DMS114 treated with DMSO at 0.1 percent for 48 hours (cell line): ENCODE measurements at regions not wholly inside any gene's neighbourhood (a gene's known extent, or its start where the extent isn't known, plus 50 kb on each side); places are given as distances from the start of the nearest gene placed in this dataset.

Source experiments
- DNase-seq: peaks from one replicate; lab custom pipeline; 2025; ENCODE audit not compliant: unreplicated experiment; lab: John Stamatoyannopoulos, UW

DNA sequence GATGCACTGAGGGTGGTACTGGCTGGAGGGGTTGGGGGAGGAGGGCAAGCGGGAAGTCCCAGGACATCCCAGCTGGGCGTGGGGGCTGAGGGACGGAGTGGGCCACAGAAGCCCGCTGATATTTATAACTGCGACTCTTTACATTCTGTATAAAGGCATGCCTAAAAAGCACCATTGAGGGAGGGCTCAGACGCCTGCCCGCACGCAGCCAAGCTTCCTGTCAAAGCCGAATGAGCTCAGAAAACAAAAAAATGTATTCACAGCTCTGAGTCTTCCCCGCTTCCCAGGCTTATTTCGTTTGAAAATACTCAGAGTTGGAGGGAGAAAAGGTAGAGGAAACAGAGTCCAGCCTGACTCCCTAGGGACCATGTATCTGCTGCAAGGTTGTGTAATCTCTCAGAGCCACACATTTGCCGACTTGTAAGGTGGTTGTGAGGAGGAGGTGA, 170.1 kb upstream of the HAAO start:
- no peak for DNase-seq

DNA sequence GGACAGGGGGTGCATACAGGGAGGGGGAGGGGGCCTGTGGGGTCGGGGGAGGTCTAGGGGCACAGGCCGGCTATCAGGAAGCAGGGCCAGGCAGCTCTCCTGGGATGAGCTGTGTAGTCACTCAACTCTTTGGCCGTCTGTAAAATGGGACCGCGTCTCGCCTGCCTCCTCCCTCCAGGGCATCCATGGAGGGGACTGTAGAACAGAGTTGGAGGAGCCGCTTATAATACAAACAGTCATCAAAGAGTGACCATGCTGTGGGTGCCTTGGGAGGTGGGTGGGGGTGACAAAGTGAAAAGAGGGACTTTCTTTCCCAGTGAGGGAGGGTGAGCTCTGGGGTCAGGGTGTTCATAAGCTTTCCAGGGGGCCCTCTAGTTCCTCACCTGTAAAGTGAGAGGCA, 169.6 kb upstream of the HAAO start:
- DNase-seq: no peak

DNA sequence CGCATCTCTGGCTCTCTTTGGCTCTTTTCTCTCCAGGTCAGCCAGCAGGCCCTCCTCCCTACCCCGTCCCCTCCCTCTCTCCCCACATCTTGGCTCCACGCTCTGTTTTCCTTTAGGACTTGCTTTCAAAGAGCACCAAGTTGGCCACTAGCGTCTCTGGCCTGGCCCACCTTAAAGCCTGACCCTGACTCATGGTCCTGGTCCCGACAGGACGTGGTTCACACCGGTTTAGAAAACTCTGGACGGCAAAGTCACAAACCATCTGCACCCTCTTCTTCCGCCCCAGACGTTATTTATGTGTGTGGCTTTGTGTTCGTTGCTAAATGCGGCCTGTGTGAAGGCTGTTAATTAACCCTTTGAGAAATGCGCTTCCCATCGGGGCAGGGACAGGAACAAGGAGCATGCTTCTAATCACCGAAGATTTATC, 169.0 kb upstream of the HAAO start:
- DNase-seq: no peak

DNA sequence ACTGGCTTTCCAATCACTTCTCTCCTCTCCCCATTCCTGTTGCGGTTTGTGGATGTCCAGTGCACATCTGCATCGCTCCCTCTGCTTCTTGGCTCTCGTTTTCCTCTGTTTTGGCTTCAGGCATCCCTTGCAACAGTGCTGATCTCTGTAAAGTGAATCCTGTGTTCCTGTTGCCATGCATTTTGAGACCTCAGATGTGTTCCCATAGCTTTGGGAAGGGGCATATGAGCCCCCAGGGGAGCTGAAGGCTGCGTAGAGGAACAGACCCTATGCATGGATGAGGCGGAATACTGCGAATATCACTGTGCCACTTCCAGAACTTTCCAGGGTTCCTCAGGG, 168.4 kb upstream of the HAAO start:
- DNase-seq: no peak

DNA sequence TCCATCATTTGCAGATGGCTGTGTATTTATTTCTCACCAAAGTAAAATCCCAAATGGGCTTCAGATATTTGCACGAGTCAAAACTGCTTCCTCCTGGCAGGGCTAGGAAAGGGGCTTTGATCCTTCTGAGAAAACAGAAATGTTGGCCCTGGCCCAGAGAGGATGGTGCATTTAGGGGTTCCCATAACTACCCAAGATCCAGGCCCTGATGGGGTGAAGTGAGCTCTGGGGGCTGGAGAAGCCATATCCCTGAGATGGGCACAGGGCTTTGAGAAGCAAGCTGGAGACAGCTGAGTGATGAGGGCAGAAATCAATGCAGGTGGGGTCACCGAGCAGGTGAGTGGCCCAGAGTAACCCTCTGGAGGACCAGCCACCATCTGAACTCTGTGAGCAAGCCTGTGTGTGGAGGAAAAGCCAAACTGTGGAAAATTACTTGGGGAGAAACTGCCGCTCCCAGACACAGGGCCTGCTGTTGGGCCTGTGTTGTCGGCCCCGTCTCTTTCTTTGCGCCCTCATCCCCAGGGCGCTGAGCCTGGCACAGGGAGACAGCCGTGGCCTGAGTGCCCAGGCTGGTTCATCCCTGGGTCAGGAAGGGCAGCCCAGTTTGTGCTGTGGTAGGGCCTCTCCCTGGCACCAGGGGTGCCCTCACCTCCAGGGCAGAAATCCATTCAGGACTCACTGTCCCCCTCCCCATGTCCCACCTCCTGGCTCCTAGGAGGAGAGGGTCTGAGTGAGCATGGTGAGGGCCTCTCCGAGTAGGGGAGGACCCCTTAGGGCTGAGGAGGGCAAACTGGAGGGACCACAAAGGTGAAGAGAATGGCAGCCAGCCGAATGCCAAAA, 167.8 kb upstream of the HAAO start:
- no peak for DNase-seq

DNA sequence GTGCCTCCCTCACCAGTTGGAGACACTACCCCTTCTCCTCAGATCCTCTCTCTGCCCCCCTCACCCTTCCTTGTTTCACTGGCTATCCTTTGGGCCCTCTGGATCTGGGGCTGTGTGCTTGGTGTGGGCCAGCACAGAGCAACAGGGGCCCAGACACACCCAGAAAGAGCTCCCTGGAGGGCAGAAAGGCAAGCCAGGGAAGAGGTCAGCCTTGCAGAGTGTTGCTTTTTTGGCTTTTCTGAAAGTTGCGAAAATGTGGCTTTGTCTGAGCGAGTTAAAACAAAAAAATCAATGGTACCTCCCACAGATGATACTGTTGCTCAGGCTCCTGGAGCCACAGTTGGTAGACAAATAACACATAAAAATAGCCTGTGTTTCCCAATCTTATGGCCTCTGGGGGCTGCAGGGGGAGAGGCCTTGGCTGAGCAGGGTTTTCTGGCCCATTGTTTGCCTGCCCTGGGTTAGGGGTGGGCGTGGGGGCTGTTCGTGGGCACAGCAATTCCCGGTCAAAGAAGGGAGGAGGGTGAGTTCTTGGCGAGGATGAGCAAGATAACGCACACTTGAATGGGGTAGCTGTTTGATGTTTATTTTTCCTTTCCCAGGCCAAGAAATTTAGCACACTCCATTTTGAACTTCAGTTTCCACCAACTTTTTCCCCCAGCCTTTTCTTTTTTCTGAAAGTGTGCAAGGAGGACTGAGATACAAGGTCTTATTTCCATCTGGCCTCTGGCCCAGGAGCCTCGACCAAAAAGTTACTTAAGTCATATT, 167.0 kb upstream of the HAAO start:
- DNase-seq: no peak

DNA sequence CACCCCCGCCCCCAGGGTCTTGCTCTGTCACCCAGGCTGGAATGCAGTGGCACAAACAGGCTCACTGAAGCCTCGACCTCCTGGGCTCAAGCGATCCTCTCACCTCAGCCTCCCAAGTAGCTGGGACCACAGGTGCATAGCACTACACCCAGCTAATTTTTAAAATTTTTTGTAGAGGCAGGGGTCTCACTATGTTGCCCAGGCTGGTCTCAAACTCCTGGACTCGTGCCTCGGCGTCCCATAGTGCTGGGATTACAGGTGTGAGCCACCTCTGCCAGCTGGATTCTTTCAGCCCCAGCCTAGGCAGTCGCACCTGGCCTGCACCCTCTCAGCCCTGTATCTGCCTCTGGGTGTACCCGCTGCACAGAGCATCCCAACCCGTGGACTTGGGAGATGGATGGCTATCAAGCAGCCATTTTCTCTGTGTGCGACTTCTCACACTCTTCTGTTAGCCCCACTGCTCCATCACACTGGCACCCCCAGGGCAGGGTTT, 166.4 kb upstream of the HAAO start:
- no peak for DNase-seq

DNA sequence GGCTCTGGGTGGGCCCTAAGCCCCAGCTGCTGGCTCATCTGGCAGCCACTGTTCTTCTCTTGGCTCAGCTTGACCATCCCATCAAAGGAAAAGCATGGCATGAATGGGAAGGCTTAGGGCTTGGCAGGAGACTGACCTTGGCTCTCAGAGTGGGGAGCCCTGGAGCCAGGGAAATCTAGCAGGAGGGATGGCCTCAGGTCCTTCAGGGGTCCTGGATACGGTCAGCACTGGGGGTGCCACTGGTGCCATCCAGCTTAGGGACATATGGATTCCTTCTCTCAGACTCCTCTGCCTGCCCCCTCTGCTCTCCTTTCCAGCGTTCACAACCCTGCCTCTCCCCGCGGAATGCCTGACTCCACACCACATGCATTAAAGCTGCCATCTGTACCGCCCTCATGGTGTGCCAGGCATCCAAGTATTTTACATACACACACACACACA, 165.5 kb upstream of the HAAO start:
- DNase-seq: no peak

DNA sequence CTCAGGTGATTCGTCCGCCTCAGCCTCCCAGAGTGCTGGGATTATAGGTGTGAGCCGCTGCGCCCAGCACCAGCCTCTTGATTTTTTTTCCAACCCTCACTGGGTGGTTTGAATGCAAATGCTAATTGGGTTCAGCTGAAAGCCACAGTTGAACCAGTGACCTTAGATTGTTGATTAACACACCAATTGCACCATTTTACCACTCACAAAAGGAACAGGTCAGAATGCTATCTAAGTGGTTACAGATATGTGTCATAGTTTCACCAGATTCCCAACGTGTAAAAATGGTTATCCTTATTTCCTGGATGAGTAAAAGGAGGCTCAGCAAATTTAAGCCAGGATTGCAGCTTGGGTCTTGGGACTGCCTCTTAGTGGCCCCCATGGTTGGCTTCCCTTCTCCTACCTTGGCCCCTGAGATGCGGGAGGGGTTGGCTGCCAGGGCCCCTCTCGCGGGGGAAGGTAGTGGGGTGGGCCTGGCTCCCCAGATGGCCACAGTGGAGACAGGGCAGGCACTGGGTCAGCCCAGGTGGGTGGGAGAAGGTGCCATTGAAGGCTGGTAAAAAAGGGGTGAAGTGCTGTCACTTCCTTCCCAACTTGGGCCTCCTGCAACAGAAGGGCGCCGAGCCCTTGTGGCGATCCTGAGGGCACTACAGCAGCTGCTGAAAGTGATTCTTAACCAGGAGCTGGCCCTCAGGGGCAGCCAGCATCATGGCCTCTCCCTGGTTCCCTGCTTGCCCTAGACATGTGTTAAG, 164.9 kb upstream of the HAAO start:
- no peak for DNase-seq

DNA sequence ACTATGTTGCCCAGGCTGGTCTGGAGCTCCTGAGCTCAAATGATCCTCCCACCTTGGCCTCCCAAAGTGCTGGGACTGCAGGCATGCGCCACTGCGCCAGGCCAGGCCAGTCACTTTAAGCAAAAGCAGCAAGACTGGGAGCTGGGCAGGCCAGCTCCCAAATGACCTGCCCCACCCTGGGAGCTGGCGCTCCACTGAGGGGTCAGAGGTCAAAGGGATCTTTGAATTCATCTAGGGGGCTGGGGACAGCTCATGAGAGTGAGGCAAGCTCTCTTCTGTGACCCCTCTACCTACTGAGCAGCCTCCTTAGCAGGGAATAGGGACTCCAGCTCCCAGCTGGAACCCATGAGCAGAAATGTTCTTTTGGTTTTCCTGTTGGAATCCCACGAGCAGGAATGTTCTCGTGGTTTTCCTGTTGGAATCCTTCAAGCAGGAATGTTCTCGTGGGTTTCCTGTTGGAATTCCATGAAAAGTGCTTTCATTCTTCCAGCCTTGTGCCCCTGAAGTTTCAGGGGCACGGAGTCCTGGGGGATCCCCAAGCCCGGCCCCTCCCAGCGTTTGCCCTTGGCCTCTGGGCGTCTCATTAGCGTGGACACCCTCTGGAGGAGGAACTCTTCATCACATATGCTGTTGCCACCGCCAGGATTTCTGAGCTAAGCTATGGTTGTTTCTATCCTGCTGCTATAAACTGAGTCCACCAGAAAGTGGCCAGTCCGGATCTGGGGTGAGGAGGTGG, 162.0 kb upstream of the HAAO start:
- DNase-seq: no peak

DNA sequence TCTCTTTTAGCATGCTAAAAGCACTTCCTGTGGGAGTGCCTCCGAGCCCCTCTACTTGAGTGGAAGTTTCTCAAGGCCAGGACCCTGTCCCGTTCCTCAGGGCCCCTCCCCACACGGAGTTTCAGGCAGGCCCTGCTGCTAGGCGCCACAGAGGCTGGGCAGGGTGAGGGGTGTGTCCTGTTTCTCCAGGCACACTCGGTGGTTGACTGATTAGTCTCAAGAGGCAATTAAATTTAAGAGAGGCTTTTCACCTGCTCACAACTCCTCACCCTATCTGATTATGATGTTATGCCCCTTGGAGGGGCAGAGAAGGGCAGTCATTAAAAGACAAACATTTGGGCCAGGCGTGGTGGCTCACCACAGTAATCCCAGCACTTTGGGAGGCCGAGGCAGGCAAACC, 160.8 kb upstream of the HAAO start:
- DNase-seq: no peak

DNA sequence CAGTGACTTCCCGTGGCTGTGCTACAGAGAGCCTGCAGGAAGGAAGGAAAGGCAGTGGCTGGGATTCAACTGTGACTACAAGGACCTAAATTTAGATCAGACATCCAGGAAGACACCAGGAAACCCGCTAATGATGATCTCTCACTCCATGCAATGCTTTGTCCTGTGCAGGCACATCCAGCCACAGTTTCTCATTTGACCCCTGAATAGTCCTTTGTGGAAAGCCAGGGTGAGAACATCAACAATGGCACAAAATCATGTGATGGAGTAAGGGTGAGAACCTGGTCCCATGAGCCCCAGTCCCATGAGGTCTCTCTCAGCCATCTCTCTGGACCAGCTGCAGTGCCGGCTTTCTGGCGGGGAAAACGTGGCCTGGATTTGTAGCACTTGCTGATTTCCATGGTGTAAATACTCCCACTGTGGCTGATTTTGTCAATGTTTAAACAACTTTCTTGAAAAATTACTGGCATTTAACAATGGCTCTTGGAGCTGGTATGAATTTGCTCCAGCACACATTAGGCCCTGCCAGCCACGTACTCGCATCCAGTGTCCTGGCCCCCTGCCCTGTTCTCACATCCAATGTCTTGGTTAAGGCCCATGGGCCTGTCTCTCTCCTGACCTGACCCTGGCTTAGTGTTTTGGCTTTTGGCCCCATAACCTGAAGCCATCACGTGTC, 159.0 kb upstream of the HAAO start:
- no peak for DNase-seq

DNA sequence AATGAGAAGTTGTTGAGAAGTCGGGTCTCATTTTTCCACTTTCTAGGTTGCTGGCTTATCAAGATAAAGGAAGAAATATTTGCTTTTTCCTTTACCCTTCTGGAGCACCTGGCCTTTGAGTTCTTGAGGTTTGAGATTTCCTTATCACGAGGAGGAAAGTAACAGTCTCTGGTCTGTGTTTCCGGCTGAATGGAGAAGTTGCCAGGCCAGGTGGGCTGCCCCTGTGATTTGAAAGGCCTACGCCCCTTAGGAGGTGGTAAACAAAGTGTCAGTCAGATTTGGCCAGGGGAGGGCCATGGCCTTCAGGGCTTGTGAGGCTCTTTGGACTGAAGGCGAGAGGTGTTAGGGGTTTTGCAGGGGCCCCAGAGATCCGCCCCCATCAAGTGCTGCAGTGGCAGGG, 156.7 kb upstream of the HAAO start:
- DNase-seq: no peak

DNA sequence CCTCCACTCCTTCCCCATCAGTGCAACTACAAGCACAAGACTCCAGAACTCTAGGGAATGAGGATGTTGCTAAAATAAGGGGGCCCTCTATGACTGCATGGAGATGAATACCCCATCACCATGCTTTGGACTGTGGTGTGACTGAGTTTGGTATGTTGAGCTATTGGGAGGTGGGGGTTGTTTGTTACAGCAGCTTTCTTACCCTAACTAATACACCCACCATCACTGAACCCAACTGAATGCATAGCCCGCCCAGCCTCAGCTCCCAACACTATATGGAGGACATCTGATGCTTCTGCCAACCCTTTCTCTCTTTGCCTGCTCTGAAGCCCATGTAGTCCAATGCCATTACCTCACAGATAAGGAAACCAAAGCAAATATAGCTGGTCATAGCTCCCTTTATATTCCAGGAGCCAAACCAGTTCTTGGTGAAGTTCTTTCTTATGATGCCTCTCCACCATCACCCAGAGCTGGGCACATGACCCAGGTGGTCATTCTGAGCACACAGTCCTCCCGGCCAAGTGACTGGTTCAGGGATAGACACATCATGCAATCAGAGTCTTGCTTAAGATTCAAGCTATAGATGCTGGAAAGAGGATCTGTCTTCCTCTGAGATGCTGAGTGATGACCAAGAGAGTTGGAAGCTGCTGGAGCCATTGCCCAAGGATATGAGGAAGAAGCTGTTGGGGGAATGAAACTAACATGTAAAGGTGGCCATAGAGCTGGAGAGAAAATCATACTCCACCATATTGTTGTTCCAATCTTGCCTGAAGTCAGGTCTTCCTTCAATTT, 155.6 kb upstream of the HAAO start:
- no peak for DNase-seq

DNA sequence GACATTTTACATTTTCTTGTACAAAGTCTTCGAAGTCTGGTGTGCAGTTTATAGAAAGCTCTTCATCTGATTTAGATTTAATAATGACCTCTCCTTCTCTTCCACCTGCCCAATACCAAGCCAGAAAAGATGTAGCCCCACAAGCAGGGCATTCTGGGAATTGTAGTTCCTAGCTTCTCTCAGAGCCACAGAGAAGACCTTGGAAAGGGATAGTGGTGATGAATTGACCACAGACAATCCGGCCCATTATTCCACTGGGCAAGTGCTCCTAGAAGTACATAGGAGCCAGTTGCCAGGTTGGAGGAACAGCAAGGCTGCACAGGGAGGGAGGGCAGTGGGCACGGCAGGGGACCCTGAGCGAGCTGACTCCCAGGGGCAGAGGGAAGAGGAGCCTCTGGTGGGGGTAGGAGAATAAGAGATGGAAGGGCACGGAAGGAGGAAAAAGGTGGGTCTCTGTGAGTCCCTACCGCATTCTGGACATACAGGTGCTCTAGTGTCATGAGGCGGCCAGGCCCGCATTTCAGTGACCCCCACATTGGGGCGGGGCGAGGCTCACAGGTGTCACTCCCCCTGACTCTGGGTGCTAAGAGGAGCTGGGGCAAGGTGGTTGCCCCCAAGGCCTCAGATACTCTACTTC, 152.5 kb upstream of the HAAO start:
- DNase-seq: no peak

DNA sequence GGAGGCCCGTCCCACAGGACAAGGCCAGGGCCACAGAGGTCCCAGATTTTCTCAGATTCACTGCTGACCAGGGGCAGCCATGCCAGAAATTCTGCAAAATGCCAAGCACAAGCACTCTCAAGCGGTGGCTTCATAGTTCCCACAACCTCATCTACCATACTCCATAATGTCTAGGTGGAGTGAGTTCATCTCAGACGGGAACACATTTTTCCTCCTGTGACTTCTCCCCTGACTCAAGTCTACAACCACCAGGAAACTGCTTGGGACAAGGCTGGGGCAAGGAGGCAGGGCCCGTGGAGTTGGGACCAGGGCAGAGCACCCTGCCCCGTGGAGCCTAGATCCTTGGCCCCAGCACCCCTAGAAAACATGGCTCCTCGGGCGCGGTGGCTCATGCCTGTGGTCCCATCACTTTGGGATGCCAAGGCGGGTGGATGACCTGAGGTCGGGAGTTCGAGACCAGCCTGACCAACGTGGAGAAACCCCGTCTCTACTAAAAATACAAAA, 150.7 kb upstream of the HAAO start:
- no peak for DNase-seq

DNA sequence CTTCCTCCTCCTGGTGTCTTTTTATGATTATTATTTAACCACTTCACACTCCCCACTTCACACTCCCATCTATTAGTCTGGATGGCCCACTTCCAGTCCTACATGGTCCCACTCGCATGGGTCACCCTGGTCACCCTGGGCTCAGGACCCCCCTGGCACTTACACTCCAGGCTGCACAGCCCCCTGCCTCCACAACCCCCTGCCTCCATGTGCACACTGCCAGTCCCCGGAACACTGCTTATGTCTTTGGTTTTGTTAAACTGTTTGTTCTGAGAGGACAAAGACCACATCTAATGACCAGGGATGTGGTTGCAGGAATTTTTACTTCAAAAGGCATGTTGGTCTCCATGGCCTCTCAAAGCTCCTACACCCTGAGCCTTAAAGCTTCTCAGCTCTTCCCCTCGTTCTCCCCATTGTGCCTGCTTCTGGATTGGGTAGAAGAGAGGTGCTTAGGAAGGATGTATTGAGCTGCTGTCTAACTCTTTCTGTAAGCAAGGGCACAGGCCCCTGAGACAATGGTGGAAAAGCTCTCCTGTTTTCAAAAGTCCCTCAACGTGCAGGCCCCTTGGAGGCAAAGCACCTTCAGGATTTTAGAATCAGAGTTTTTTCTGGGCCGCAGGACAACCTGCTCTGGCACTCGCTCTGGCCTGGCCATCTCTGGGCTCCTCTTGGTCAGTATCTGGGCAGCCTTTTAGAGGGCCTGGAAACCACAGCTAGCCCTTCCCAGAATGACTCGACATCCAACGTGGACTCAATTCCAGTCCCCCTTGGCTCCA, 150.0 kb upstream of the HAAO start:
- DNase-seq: no peak

DNA sequence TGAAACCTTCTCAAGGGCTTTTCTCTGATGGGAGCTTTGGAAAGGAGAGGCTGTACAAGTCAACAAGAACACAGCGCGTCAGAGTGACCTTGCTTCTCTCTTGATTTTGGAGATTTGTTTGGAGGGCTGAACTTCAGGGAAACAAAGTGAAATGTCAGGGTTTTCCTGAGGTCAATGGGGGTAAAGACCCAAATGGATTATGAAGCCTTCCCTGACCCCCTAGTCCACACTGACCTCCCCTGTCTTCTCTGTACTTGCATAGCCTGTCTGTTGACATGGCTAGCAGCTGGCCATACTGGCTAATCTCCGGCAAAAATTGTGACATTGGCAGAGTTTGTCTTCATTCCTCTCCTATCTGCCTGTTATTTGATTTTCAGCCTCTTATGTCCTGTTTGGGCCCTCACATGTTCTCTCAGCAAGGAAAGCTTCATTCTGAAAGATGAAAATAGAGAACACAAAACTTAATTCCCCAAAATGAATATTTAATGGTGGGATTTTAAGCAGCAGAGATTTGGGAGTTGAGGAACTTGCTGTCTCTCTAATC, 149.3 kb upstream of the HAAO start:
- no peak for DNase-seq
